GM19452 (cell line): ENCODE measurements at regions not wholly inside any gene's neighbourhood (a gene's known extent, or its start where the extent isn't known, plus 50 kb on each side); places are given as distances from the start of the nearest gene placed in this dataset.

Experiments
- ATAC-seq: cut with Tn5 transposase; IDR thresholded peaks from one replicate; pipeline ENCODE4 v1.9.1; 2021; ENCODE audit not compliant: unreplicated experiment

- ATAC-seq = no peak
These were observed 1439.8 kb upstream of the ALCAM start for GRCh38 chr3:103926936-103927335.

- ATAC-seq = no peak
These were observed 1438.8 kb upstream of the ALCAM start for GRCh38 chr3:103927896-103928295.

GRCh38 chr3:103937094-103937493 is 1429.6 kb upstream of the ALCAM start:
- no peak for ATAC-seq

GRCh38 chr3:103947062-103947461 is 1419.6 kb upstream of the ALCAM start:
- ATAC-seq = no peak

- no peak for ATAC-seq
These were observed 1417.0 kb upstream of the ALCAM start for GRCh38 chr3:103949693-103950092.

- no peak for ATAC-seq
These were observed 1416.0 kb upstream of the ALCAM start for GRCh38 chr3:103950676-103951075.

- no peak for ATAC-seq
These were observed 1412.9 kb upstream of the ALCAM start for GRCh38 chr3:103953796-103954195.

GRCh38 chr3:103960819-103961218 is 1405.9 kb upstream of the ALCAM start:
- no peak for ATAC-seq

GRCh38 chr3:103963599-103963998 is 1403.1 kb upstream of the ALCAM start:
- ATAC-seq = no peak

GRCh38 chr3:103965764-103966163 is 1400.9 kb upstream of the ALCAM start:
- no peak for ATAC-seq

GRCh38 chr3:103966749-103967148 is 1400.0 kb upstream of the ALCAM start:
- no peak for ATAC-seq

GRCh38 chr3:103968131-103968530 is 1398.6 kb upstream of the ALCAM start:
- ATAC-seq = peak; percentile 62

GRCh38 chr3:103968751-103969150 is 1398.0 kb upstream of the ALCAM start:
- ATAC-seq = peak; percentile 92

GRCh38 chr3:103976931-103977339 is 1389.8 kb upstream of the ALCAM start:
- ATAC-seq = peak; percentile 72

- no peak for ATAC-seq
These were observed 1389.3 kb upstream of the ALCAM start for GRCh38 chr3:103977417-103977816.

GRCh38 chr3:103991461-103992115 is 1375.1 kb upstream of the ALCAM start:
- ATAC-seq = no peak

GRCh38 chr3:103992469-103992868 is 1374.2 kb upstream of the ALCAM start:
- ATAC-seq = no peak

- no peak for ATAC-seq
These were observed 1361.8 kb upstream of the ALCAM start for GRCh38 chr3:104004956-104005355.

- no peak for ATAC-seq
These were observed 1360.9 kb upstream of the ALCAM start for GRCh38 chr3:104005815-104006214.

GRCh38 chr3:104018541-104018940 is 1348.2 kb upstream of the ALCAM start:
- ATAC-seq = no peak

GRCh38 chr3:104031598-104031997 is 1335.1 kb upstream of the ALCAM start:
- no peak for ATAC-seq

- no peak for ATAC-seq
These were observed 1334.4 kb upstream of the ALCAM start for GRCh38 chr3:104032283-104032682.

GRCh38 chr3:104040896-104041295 is 1325.8 kb upstream of the ALCAM start:
- ATAC-seq = no peak
